NCI-H1092 (cell line): ENCODE measurements at regions not wholly inside any gene's neighbourhood (a gene's known extent, or its start where the extent isn't known, plus 50 kb on each side); places are given as distances from the start of the nearest gene placed in this dataset.

Source experiments
- DNase-seq: peaks from one replicate; lab custom pipeline; 2025; lab: John Stamatoyannopoulos, UW

GRCh38 chr12:91533366-91533765 is 350.7 kb upstream of the DCN start:
- no peak for DNase-seq

GRCh38 chr12:91529829-91530228 is 347.2 kb upstream of the DCN start:
- no peak for DNase-seq

GRCh38 chr12:91523831-91524230 is 341.2 kb upstream of the DCN start:
- no peak for DNase-seq

GRCh38 chr12:91516695-91517047 is 334.1 kb upstream of the DCN start:
- DNase-seq, result no peak

- DNase-seq, result no peak
Measured at GRCh38 chr12:91515944-91516694, 333.5 kb upstream of the DCN start.

- no peak for DNase-seq
Measured at GRCh38 chr12:91513313-91513712, 330.7 kb upstream of the DCN start.

- no peak for DNase-seq
Measured at GRCh38 chr12:91511795-91512420, 329.3 kb upstream of the DCN start.

DNA sequence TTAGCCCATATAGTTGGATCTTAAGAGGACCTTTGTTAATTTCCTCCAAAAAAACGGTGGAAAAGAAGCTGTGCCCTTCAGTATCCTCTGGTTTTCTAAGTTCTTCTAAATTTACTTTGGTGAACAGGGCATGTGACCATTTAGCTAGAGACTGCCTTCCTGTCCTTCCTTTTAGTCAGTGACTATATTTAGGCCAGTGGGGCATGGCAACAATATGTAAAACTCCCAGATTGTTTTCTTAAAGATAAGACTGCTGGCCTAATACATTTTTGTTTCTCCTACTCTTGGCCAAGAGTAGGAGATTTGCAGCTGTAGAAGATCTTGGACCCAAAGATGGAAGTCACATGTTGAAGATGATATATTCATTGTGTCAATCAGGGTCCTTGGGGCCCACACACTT is 325.1 kb upstream of the DCN start:
- DNase-seq, result no peak

GRCh38 chr12:91506452-91506851 is 323.8 kb upstream of the DCN start:
- DNase-seq, result no peak

DNA sequence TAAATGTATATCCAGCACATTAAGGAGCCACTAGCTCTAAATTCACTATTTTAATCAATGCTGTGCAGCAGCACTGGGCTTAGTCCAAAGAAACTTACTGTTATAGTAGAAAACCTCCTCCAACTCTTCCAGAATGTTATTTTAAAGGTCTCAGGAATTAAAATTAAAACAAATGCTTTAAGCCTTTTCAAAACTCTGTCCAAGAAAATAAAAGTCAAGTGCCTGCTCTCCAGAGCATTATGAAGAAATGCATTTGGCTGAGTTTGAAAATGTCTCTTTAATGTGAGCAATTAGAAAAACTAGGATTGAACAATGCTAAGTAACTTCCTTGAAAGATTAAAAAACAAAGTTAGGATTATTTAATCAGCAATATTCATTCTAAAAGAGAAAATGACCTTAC is 322.4 kb upstream of the DCN start:
- no peak for DNase-seq

DNA sequence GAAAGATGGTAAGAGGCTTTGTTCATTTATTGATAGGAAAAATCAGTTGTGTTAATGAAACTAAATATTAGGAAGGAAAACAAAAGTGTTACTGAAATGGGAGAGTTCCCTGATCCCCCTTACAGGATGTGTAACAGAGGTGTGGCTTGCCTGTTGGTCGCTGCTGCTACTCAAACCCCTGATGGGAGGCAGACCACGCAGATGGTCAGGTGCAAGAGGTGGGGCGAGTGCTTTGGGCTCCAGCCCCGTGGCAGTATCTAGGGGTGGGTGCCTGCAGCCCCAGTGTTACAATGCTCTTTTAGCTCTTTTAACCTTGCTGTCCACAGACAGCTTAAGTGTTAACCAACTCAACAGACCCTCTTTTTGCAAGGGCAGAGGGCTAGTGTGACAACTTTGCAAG is 319.6 kb upstream of the DCN start:
- DNase-seq, result no peak

DNA sequence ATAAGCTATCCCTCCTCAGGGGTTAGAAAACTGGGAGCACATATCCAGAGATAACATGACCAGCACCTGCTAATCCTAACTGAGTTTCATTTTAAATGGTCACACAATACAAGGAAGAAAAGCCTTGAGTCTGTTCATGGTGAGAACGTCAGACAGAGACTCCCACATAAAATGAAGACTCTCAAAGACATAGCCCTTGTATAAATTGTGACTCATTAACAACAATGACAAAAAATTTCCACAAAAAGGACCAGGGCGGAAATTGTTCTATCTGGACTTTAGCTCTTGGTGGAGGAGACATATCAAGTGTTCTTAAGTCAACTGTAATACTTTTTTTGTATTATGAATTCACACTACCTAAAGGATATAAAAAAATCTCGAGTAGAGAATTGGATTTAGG is 313.7 kb upstream of the DCN start:
- no peak for DNase-seq

DNA sequence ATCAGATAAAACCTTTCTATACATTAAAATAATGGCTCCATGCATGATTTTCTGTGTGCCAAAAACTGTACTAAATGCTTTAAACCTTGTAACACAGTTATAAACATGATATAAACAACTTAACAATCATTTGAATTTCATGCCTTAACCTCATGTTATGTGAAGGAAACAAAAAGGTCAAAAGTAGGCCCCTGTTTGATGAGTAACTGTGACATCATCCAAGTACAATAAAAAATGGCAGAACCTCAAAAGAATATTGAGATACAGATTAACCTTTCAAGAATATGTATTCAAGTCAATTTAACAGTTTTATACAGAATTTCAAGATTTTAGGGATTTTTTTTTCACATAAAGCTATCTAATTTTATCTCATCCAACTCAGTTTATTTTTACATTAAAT is 310.7 kb upstream of the DCN start:
- no peak for DNase-seq

DNA sequence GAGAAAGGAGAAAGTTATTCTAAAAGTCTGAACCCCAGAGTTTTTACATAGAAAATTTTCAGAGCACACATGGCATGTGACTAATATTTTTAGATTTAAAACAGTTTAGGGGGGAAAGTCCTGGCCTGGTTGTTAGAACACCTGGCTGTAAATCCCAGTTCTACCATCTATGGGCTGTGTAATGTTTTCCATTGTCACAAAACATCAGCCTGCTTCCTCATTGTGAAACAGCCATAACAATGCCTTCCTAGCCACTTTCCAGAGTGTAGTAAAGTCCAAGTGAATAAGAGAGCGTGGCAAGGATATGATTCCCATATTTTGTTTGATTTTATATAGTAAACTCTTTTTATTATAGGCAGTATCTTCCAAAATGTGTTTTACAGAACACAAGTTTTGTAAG is 310.0 kb upstream of the DCN start:
- DNase-seq, result no peak

DNA sequence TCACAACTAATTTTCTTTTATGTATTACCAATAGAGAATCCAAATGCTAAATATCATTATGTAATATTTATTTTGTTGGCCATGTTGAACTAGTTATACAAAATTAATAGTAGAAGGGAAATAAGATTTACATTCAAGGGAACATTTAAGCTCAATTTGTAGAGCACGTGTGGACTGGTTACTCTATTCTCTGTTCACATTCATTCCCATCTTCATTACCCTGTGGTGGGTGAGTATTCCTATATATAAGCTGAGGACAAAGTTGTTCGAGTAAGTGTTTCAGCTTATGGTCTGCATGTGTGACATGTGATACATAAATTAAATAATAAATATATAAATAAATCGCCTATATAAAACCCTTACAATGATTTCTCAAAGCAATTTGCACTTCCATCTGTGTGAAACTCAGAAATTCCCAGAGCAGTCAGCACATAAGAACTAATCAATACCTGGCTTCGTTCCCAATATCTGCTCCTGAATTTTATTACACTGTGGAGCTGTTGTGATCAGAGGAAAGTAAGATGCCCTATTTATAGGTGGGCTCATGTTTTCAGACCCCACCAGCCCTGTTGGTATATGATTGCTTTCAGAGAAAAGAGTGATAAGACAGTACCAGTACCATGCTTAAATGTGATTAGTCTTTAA is 308.2 kb upstream of the DCN start:
- no peak for DNase-seq

GRCh38 chr12:91483471-91483985 is 300.9 kb upstream of the DCN start:
- DNase-seq, result no peak

DNA sequence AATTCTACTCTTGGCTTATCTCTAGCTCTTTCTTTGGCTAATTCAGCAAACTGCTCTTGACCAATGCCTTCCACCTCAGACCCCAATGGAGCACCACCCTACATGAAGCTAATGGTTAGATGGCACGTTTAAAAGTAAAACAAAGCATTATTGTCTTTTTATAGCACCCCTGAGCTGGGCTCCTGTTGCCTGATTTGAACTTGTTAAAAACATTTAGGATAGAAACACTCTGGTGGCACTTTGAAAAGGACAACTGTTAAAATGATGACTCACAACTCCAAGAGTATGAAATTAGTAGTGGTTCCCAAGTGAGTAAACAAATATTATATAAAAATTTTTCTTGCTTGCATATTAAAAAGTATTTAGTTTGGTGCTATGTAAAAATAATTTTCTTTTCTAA is 299.6 kb upstream of the DCN start:
- no peak for DNase-seq

- DNase-seq, result no peak
Measured at GRCh38 chr12:91478500-91478899, 295.9 kb upstream of the DCN start.

DNA sequence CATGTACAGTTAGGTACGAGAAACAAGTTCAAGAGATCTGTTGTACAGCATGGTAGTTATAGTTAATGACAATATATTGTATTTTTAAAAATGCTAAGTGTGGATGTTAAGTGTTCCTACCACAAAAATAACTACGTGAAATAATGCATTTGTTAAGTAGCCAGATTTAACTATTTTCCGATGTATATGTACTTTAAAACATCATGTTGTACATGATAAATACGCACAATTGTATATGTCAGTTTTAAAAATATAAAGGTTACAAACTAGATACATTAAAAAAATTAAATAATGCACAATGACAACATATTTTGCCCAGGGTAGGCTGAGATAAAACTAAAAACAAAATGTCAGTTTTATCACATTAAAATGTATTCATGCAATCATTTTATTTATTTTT is 285.1 kb upstream of the DCN start:
- DNase-seq, result no peak

DNA sequence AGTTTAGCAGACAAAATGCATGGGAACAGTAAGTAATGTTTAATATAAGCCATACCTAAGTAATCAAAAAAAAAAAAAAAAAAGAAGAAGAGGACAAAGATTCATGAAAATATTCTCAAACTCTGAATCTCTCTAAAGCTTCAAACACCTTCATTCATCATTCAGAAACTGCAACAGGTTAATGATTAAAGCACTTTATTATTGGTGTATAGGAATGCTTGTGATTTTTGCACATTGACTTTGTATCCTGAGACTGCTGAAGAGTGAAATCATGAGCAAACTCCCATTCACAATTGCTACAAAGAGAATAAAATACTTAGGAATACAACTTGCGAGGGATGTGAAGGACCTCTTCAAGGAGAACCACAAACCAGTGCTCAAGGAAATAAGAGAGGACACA is 278.4 kb upstream of the DCN start:
- no peak for DNase-seq

GRCh38 chr12:91460469-91460868 is 277.9 kb upstream of the DCN start:
- DNase-seq, result no peak

DNA sequence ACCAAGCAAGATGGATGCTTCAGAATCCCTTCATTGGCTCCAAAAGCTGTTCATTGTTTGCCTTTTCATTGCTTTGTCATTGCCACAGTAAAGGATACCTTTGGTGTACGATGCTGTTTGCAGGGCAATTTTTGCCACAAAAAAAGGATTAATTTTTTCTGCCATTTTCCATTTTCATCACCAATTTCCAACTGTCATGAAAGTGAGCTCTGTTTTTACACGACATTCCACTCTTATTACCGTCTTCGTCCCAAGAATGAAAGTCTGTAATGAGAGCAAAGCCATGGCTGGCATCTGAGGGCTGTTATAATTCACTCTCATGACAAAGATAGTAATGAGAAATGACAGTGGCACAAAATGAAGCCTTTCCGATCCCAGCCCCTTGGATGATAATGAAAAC is 272.7 kb upstream of the DCN start:
- DNase-seq, result no peak

DNA sequence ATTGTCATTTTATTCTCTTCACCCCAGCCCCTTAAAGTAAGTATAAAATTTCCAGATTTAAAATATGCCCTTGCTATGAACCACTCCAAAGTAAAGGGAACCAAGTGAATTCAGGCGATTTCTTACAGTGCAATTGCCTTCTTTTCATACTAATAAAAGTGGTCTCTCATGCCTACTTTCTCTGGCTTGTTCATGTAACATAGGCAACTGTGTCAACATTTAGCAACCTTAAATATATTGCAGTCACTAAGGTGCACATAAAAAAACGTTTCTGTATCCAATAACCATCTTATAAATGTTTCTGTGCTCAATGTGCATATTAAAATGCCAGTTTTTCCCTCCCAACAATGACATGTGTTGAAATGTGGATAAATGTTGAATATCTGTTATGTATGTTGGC is 271.6 kb upstream of the DCN start:
- no peak for DNase-seq
